Ramos (cell line): ENCODE measurements at regions not wholly inside any gene's neighbourhood (a gene's known extent, or its start where the extent isn't known, plus 50 kb on each side); places are given as distances from the start of the nearest gene placed in this dataset.

Source experiments
- in situ Hi-C: fragments of 300-500 bp; cut with MboI; formaldehyde crosslinking; loops from one replicate; pipeline ENCODE4 v1.14.3; 2022; ENCODE audit warnings: low sequenced_read_pairs; ENCODE audit not compliant: unreplicated experiment

- in situ Hi-C loops: no loop called here
Observed at GRCh38 chr7:132733860-132734259, 157.6 kb upstream of the PLXNA4 start.

DNA sequence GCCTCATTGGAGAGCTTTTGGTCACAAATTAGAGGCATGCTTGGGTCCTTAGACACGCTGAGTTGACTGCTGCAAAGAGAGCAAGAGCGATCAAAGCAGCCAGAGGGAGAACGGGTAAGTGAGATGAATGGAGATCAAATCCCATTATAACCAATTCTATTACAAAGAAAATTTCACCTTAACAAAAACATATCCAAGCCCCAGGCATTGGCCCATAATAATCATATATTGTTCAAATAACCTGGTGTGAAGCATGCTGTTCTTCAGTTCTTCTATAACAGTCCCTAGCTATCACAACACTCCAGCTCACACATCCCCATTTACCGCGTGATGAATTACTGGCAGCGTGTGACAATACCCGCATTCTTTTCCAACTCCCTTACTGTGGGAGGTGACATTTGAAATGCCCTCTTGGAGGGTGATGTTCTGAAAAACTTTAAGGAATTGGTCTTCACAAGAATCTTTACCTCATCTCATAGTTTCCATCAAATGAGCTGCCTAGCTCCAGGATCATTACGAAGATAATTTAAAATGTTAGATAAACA is 156.1 kb upstream of the PLXNA4 start:
- in situ Hi-C loops: no loop called here

- in situ Hi-C loops: no loop called here
Observed at GRCh38 chr7:132730105-132730504, 153.8 kb upstream of the PLXNA4 start.

DNA sequence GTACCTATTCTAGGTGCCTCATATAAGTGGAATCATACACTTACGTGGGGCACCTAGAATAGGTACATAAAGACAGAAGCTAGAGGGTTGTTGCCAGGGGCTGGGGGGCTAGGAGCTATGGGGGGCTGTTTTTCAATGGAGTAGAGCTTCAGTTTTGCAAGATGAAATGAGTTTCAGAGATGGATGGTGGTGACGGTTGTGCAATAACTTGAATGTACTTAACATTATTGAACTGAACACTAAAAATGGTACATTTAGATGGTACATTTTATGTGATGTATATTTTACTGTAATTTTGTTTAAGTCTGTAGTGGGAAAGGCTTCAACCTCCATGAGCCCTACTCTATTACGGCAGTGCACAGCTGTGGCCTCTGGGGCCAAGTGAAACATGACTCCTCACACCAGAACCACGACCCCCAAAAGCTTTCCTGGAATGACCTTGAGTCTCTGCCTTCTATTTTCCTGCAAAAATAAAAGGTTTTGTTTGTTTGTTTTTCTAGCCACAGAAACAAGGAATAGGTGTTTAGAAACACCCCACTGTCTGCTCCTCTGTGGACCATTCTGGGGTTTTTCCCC is 147.3 kb upstream of the PLXNA4 start:
- in situ Hi-C loops: no loop called here

DNA sequence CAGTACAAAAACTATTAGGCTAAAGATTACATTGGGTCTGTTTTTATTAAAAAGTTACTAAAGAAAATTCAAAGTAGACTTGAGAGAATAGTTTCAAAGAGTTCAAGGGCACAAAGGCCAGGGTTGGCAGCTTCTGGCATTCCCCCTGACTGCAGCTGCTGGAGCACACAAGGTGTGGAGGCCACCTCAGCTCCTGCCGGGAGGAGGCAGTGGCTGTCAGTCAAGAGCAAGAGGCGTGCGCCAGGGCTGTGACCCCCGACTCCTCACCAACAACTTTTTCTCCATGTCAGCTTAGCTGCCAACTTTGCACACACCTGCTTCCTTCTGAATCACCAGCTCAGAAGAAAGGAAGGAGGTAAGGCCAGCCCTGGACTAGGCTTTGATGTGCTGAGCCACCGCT is 144.6 kb upstream of the PLXNA4 start:
- in situ Hi-C loops: no loop called here

DNA sequence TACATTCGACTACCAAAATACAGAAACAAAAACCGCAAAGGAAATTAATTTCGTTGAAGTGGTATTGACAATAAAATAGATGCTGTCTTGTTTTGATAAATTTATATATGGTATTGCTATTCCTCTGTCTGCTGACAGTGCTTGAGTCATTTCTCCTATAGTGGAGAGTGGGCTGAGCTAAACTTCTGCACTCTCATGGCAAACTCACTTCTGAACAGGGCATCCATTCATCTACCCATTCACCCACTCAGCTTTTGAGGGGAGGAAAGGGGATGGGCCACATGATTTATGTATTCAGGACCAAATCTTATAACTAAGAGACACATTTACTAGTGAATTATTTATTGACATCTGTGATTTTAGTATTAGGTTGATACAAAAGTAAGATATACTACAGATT is 137.6 kb upstream of the PLXNA4 start:
- in situ Hi-C loops: loop anchor here (10.0 kb wide), 1 partner anchor 511 kb away; no protein-coding TSS in a partner anchor

DNA sequence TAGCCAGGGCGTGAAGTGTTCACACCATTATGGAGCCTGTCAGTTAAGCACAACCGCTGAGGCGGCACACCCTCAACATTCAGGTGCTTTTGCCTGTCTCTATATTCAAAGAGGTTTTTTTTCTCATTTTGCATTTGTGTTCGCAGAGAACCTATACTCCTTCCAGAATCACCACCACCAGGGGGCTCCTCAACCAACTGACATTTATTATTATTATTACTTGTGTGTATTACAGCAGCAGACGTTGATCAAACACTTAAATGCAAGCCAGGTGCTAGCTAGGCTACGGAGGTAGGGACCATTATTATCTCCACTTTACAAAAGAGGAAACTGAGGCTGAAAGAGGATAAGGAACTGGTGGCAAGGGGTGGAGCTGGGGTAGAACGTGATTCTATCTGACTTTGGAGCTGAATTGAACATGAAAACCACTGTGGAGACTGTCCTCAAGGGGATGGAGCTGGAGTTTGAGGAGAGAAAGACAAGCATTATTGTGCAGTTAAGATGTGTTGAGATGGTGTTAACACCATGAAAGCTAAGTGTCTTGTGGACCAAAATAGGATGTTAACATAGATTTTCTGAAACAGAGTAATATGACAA is 133.8 kb upstream of the PLXNA4 start:
- in situ Hi-C loops: loop anchor here (10.0 kb wide), 1 partner anchor 515 kb away; no protein-coding TSS in a partner anchor

DNA sequence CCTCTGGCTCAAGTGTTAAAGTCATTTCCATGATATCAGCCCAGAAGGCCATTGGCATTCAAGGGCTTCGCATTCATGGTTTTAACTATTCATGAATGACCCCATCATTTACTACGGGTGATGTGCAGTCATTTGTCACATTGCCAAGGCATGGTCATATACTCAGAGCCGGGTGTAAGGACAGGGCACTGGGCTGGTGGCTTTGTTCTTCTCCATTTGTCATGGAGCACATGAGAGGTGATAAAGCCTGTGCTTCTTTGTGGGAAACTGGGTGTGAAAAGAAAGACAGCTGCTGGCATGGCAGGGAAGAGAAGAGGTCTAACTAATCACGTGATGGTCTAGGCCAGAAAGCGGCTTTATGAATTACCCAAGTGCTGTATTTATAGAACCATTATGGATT is 132.2 kb upstream of the PLXNA4 start:
- in situ Hi-C loops: no loop called here

- in situ Hi-C loops: no loop called here
Observed at GRCh38 chr7:132705146-132705545, 128.9 kb upstream of the PLXNA4 start.

GRCh38 chr7:132703742-132704141 is 127.5 kb upstream of the PLXNA4 start:
- in situ Hi-C loops: no loop called here

- in situ Hi-C loops: no loop called here
Observed at GRCh38 chr7:132697003-132697402, 120.7 kb upstream of the PLXNA4 start.

DNA sequence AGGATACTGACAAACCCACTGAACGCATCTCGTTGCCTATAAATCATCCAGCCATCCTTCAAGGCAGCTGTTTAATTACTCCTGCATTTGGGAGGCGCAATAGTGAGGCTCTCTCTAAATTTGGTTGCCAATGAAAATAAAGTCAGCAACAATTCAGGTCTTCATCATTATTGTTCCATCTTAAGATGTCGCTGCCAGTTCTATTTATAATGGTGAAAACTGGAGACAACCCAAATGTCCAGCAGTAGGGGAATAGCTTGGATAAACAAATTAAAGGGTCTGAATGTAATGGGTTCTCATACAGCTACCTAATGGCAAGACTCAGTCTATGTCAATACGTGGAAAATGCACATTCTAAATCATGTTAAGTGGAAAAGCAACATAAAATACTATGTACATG is 120.1 kb upstream of the PLXNA4 start:
- in situ Hi-C loops: no loop called here

DNA sequence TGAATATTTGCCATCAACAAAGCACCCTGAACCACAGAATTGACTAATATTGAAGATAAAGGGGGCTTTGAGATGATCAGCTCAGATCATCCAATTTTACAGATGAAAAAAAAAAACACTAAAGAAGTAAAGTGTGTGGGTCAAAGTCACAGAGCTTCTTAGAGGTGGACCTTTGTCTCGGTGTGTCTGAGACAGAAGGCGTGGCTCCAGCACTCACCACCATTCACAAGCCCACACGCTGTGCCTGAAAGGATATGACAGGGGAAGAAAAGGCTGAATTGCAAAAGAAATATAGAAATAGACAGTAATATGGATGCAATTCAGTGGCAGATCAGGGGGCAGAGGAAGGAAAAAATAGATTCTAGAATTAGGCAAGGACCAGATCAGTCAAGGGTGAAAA is 114.9 kb upstream of the PLXNA4 start:
- in situ Hi-C loops: no loop called here

- in situ Hi-C loops: no loop called here
Observed at GRCh38 chr7:132690174-132690573, 113.9 kb upstream of the PLXNA4 start.

- in situ Hi-C loops: no loop called here
Observed at GRCh38 chr7:132687981-132688383, 111.7 kb upstream of the PLXNA4 start.

DNA sequence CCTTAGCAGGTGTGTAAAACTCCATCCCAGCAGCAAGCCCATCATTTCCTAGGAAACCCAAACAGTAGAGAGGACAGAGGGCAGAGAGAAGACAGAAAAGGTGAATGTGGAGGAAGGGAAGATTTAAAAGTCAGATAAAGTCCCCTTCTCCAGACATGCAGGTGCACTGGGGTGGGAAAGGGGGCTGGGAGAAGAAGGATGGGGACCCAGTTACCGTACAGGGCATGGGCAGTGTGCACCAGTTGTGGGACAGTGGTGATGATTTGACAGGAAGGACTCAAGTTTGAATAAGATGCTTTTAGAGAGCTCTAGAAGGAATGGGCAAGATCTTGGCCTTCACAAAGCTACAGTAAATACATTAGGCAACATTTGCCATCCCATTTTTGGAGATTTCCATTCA is 110.7 kb upstream of the PLXNA4 start:
- in situ Hi-C loops: no loop called here

- in situ Hi-C loops: no loop called here
Observed at GRCh38 chr7:132685277-132685676, 109.0 kb upstream of the PLXNA4 start.

DNA sequence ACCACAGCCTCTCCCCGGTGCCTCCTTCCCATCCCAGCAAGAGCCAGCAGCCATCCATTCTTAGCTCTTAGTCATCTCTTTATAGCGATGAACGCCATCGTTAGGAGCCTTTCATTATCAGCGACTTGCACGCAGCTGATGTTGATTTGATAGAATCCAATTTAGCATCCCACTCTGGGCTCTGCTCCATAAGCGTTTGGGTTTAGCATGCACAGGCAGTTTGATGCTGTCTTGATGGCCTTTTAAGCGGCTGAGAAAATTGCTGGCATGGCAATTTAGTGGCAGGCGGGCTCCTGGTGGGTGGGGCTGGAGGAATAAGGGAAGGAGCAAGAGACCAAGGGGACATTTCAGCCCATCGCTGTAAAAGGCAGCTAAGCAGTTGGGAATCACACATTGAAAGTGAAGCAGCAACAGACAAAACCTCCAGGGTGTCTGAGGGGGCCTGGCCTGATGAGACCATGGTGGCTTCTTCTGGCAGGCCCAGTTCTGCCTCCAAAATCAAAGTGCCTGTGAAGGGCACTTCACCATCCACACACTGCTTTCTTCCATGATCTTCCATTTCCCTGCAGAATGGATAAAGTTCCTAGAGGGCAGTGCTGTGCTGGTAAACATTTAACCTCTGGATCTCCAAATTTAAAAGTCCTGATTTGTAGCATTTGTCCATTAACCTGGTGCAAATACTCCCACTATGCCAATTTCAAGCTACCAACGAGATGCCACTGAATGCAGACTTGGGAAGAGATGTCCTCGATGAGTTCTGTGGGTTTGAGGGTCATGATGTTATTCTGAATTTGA is 107.8 kb upstream of the PLXNA4 start:
- in situ Hi-C loops: no loop called here

- in situ Hi-C loops: no loop called here
Observed at GRCh38 chr7:132681951-132682350, 105.7 kb upstream of the PLXNA4 start.

- in situ Hi-C loops: no loop called here
Observed at GRCh38 chr7:132680590-132680989, 104.3 kb upstream of the PLXNA4 start.

DNA sequence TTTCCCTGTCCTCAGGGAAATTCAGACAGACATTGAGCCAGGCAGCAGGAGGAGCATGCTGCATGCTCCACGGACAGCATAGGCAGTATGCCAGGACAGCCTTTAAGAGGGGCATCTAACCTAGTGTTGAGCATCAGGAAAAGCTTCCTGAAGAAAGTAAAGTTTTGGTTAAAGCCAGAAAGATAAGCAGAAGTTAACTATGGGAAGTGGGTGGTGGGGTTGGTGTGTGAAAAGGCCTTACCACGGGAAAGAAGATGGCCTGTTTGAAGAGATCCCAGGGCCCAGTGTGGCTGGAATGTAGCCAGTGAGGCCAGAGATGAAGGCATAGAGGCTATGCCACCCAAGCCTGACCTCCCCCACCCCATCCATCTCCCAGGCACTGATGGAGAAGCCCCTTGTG is 102.4 kb upstream of the PLXNA4 start:
- in situ Hi-C loops: no loop called here
